CD4-positive, alpha-beta T cell (primary cell): ENCODE measurements at regions not wholly inside any gene's neighbourhood (a gene's known extent, or its start where the extent isn't known, plus 50 kb on each side); places are given as distances from the start of the nearest gene placed in this dataset.

Experiments
- ATAC-seq: fragments of 200-7000 bp; cut with Tn5 transposase; one replicate; pipeline ENCODE4 v1.10.0; 2022; ENCODE audit warnings: mild to moderate bottlenecking; ENCODE audit not compliant: poor library complexity
- CTCF ChIA-PET: fragments of 350-600 bp; sonication (Branson Sonifier 250); formaldehyde crosslinking; loops from one replicate; lab custom pipeline; 2021; ENCODE audit warnings: antibody characterized with exemption, inconsistent platforms; lab: Charles Lee
- POLR2A ChIA-PET: fragments of 350-600 bp; sonication (Branson Sonifier 250); formaldehyde crosslinking; loops from one replicate; lab custom pipeline; 2021; ENCODE audit warnings: antibody characterized with exemption, inconsistent platforms; lab: Charles Lee
- DNase-seq, 14 experiments: peaks; one replicate each; pipeline ENCODE4 v3.0.0-alpha.2; 2013 to 2020; ENCODE audit warnings: mixed read lengths in 2 of 14
- H3K27ac ChIP-seq, 2 donors: one replicate each; pipeline versions ENCODE4 v1.5.1 to v1.7.0; 2013; ENCODE audit warnings: low read length in 2 of 2, low read depth in 1 of 2, mild to moderate bottlenecking in 1 of 2
- H3K27me3 ChIP-seq, 2 experiments: 1 replicate in 1 of 2; 2 replicates in 1 of 2; pipeline versions ENCODE4 v1.6.1 to v1.7.0; 2013; ENCODE audit warnings: low read length in 2 of 2, control low read depth in 1 of 2, mild to moderate bottlenecking in 1 of 2, moderate library complexity in 1 of 2; ENCODE audit not compliant: insufficient read depth in 2 of 2, control insufficient read depth in 1 of 2
- H3K36me3 ChIP-seq: one replicate; pipeline ENCODE4 v1.6.1; 2013; ENCODE audit warnings: low read length, control low read depth; ENCODE audit not compliant: insufficient read depth
- H3K4me1 ChIP-seq: one replicate; pipeline ENCODE4 v1.6.1; 2013; ENCODE audit warnings: low read length, control low read depth; ENCODE audit not compliant: insufficient read depth
- H3K4me3 ChIP-seq: one replicate; pipeline ENCODE4 v1.5.1; 2013; ENCODE audit warnings: mild to moderate bottlenecking, low read length, moderate library complexity
- H3K9me3 ChIP-seq, 2 experiments: 1 replicate in 1 of 2; 2 replicates in 1 of 2; pipeline versions ENCODE4 v1.6.1 to v1.7.0; 2013; ENCODE audit warnings: low read length in 2 of 2, mild to moderate bottlenecking in 2 of 2, control low read depth in 1 of 2, moderate library complexity in 1 of 2; ENCODE audit not compliant: control insufficient read depth in 1 of 2, insufficient read depth in 1 of 2
- H3K27ac Mint-ChIP-seq: one replicate; pipeline ENCODE4 v1.8.0; 2020; ENCODE audit warnings: mixed read lengths
- H3K27me3 Mint-ChIP-seq: one replicate; pipeline ENCODE4 v1.8.0; 2021; ENCODE audit warnings: mixed read lengths
- H3K36me3 Mint-ChIP-seq: one replicate; pipeline ENCODE4 v1.8.0; 2021; ENCODE audit warnings: low read depth, mixed read lengths
- H3K4me1 Mint-ChIP-seq: one replicate; pipeline ENCODE4 v1.8.0; 2021; ENCODE audit warnings: low read depth, mixed read lengths
- H3K4me3 Mint-ChIP-seq: one replicate; pipeline ENCODE4 v1.8.0; 2020; ENCODE audit warnings: mild to moderate bottlenecking, mixed read lengths
- H3K9me3 Mint-ChIP-seq: one replicate; pipeline ENCODE4 v1.8.0; 2020; ENCODE audit warnings: mixed read lengths
- CTCF ChIP-seq: fragments of 200-600 bp; IDR thresholded peaks from one replicate; pipeline ENCODE4 v1.8.0; 2022; ENCODE audit warnings: antibody characterized with exemption, mild to moderate bottlenecking
- intact Hi-C, 2 experiments: fragments of 100-400 bp; cut with DNase I in 1 of 2; cut with micrococcal nuclease in 1 of 2; formaldehyde crosslinking; loops; one replicate each; pipeline versions ENCODE4 v1.15.1 to v1.9.0; 2023 to 2025; cut with DNase I, micrococcal nuclease

- CTCF ChIA-PET: no interaction called here
- Histone ChIP-seq H3K27me3 (peaks cover 9% of the 10 kb centered on the region in 2 experiments), H3K4me3 (no peak overlapping the region), H3K36me3 (no peaks in the 10 kb centered on the region), H3K4me1 (no peaks in the 10 kb centered on the region), H3K27ac (no peak overlapping the region), H3K9me3 (no peaks in the 10 kb centered on the region)
- POLR2A ChIA-PET: no interaction called here
- DNase-seq (no peak), ATAC-seq (no peak)
- Mint-ChIP-seq H3K27ac (no peak overlapping the region), H3K36me3 (no peaks in the 10 kb centered on the region), H3K27me3 (peaks cover 43% of the 10 kb centered on the region), H3K4me1 (no peaks in the 10 kb centered on the region), H3K4me3 (no peak overlapping the region), H3K9me3 (no peaks in the 10 kb centered on the region)
- intact Hi-C loops: no loop called here
- no peak for TF ChIP-seq CTCF
Measured at GRCh38 chr18:59062643-59063006, 77.1 kb upstream of the SEC11C start.

GRCh38 chr18:59063300-59063906, 76.3 kb upstream of the SEC11C start:
- H3K27me3 ChIP-seq: peaks cover 9% of the 10 kb centered on the region in 2 experiments
- H3K36me3 Mint-ChIP-seq: no peaks in the 10 kb centered on the region
- H3K4me1 Mint-ChIP-seq: no peaks in the 10 kb centered on the region
- H3K4me3 Mint-ChIP-seq: no peak overlapping the region
- peaks cover 43% of the 10 kb centered on the region for H3K27me3 Mint-ChIP-seq
- TF ChIP-seq CTCF: no peak
- CTCF ChIA-PET: no interaction called here
- H3K36me3 ChIP-seq: no peaks in the 10 kb centered on the region
- H3K27ac ChIP-seq: no peak overlapping the region
- H3K9me3 ChIP-seq: no peaks in the 10 kb centered on the region
- H3K27ac Mint-ChIP-seq: no peak overlapping the region
- H3K4me1 ChIP-seq: no peaks in the 10 kb centered on the region
- POLR2A ChIA-PET: no interaction called here
- no peak for DNase-seq
- no peak for ATAC-seq
- H3K9me3 Mint-ChIP-seq: no peaks in the 10 kb centered on the region
- H3K4me3 ChIP-seq: no peak overlapping the region
- intact Hi-C loops: no loop called here

GRCh38 chr18:59063912-59064311, 75.8 kb upstream of the SEC11C start:
- TF ChIP-seq CTCF: no peak
- ATAC-seq: no peak
- peaks cover 8 to 9% of the 10 kb centered on the region in 2 experiments for H3K27me3 ChIP-seq
- no peaks in the 10 kb centered on the region for H3K9me3 Mint-ChIP-seq
- H3K9me3 ChIP-seq: no peaks in the 10 kb centered on the region
- no peak for DNase-seq
- no peak overlapping the region for H3K27ac ChIP-seq
- H3K4me3 Mint-ChIP-seq: no peak overlapping the region
- H3K36me3 Mint-ChIP-seq: no peaks in the 10 kb centered on the region
- no peaks in the 10 kb centered on the region for H3K36me3 ChIP-seq
- H3K4me1 ChIP-seq: no peaks in the 10 kb centered on the region
- intact Hi-C loops: no loop called here
- CTCF ChIA-PET: no interaction called here
- H3K4me1 Mint-ChIP-seq: no peaks in the 10 kb centered on the region
- no peak overlapping the region for H3K4me3 ChIP-seq
- POLR2A ChIA-PET: no interaction called here
- no peak overlapping the region for H3K27ac Mint-ChIP-seq
- peaks cover 41% of the 10 kb centered on the region for H3K27me3 Mint-ChIP-seq
